ENCODE measurements at regions not wholly inside any gene's neighbourhood (a gene's known extent, or its start where the extent isn't known, plus 50 kb on each side); places are given as distances from the start of the nearest gene placed in this dataset.
"Not testable (repeated sequence)": the region's sequence is repeated elsewhere in the genome, so short reads cannot be mapped to it uniquely, and the experiment has no call there.

GRCh38 chr18:64377446-64377845 is 228.6 kb upstream of the LINC00305 start:
- H3K4me1 Mint-ChIP-seq (ENCODE audit: low read depth, unreplicated experiment) = peaks cover 8% of the 10 kb centered on the region
- peaks cover 6% of the 10 kb centered on the region for H3K9me3 Mint-ChIP-seq (ENCODE audit: low read depth, unreplicated experiment)
- no TSS peak for BruUV-seq (replicated peaks)

GRCh38 chr18:64372850-64373249 is 224.0 kb upstream of the LINC00305 start:
- no peaks in the 10 kb centered on the region for H3K27me3 Mint-ChIP-seq (ENCODE audit: unreplicated experiment)
- BruUV-seq (replicated peaks) = no TSS peak

More at GRCh38 chr18:64377446-64377845, 228.6 kb upstream of the LINC00305 start:
- intact Hi-C loops (cut with micrococcal nuclease; ENCODE audit: unreplicated experiment) = no loop called here
- TF ChIP-seq CTCF (IDR thresholded peaks at IDR 0.05; ENCODE audit: unreplicated experiment) = no peak
- H3K36me3 Mint-ChIP-seq (ENCODE audit: insufficient read depth, unreplicated experiment) = no peaks in the 10 kb centered on the region
- H3K27ac Mint-ChIP-seq (ENCODE audit: unreplicated experiment) = no peak overlapping the region
- H3K4me3 Mint-ChIP-seq (ENCODE audit: low read depth, unreplicated experiment) = no peak overlapping the region
- CTCF ChIA-PET = no interaction called here
- no peak for DNase-seq
- H3K27me3 Mint-ChIP-seq (ENCODE audit: unreplicated experiment) = no peaks in the 10 kb centered on the region

GRCh38 chr18:64369830-64370440 is 221.0 kb upstream of the LINC00305 start:
- H3K4me1 Mint-ChIP-seq (ENCODE audit: low read depth, unreplicated experiment); H3K27me3 Mint-ChIP-seq (ENCODE audit: unreplicated experiment); H3K4me3 Mint-ChIP-seq (ENCODE audit: low read depth, unreplicated experiment); H3K27ac Mint-ChIP-seq (ENCODE audit: unreplicated experiment); H3K36me3 Mint-ChIP-seq (ENCODE audit: insufficient read depth, unreplicated experiment); BruUV-seq (replicated peaks); intact Hi-C loops (cut with micrococcal nuclease; ENCODE audit: unreplicated experiment); H3K9me3 Mint-ChIP-seq (ENCODE audit: low read depth, unreplicated experiment); DNase-seq; CTCF ChIA-PET: not testable (repeated sequence)

More at GRCh38 chr18:64372850-64373249, 224.0 kb upstream of the LINC00305 start:
- H3K4me1 Mint-ChIP-seq (ENCODE audit: low read depth, unreplicated experiment) = peaks cover under 1% of the 10 kb centered on the region
- intact Hi-C loops (cut with micrococcal nuclease; ENCODE audit: unreplicated experiment) = no loop called here
- H3K27ac Mint-ChIP-seq (ENCODE audit: unreplicated experiment) = no peak overlapping the region
- DNase-seq = no peak
- peaks cover 4% of the 10 kb centered on the region for H3K9me3 Mint-ChIP-seq (ENCODE audit: low read depth, unreplicated experiment)
- H3K4me3 Mint-ChIP-seq (ENCODE audit: low read depth, unreplicated experiment) = no peak overlapping the region
- TF ChIP-seq CTCF (IDR thresholded peaks at IDR 0.05; ENCODE audit: unreplicated experiment) = no peak
- CTCF ChIA-PET = no interaction called here
- no peaks in the 10 kb centered on the region for H3K36me3 Mint-ChIP-seq (ENCODE audit: insufficient read depth, unreplicated experiment)

GRCh38 chr18:64365106-64365505 is 216.2 kb upstream of the LINC00305 start:
- no peak for TF ChIP-seq CTCF (IDR thresholded peaks at IDR 0.05; ENCODE audit: unreplicated experiment)
- Mint-ChIP-seq H3K4me3 (ENCODE audit: low read depth, unreplicated experiment) (no peak overlapping the region), H3K27ac (ENCODE audit: unreplicated experiment) (no peak overlapping the region), H3K27me3 (ENCODE audit: unreplicated experiment) (no peaks in the 10 kb centered on the region), H3K4me1 (ENCODE audit: low read depth, unreplicated experiment) (no peaks in the 10 kb centered on the region), H3K9me3 (ENCODE audit: low read depth, unreplicated experiment) (peaks cover 9% of the 10 kb centered on the region), H3K36me3 (ENCODE audit: insufficient read depth, unreplicated experiment) (no peaks in the 10 kb centered on the region)
- no peak for DNase-seq
- CTCF ChIA-PET = interaction anchor here (0.7 kb wide), 2 partner anchors 12 to 177 kb away, joined by 6 to 7 read pairs; no protein-coding TSS in a partner anchor
- BruUV-seq (replicated peaks) = no TSS peak
- intact Hi-C loops (cut with micrococcal nuclease; ENCODE audit: unreplicated experiment) = no loop called here

GRCh38 chr18:64337673-64338072 is 188.8 kb upstream of the LINC00305 start:
- BruUV-seq (replicated peaks) = no TSS peak
- no peaks in the 10 kb centered on the region for H3K36me3 Mint-ChIP-seq (ENCODE audit: insufficient read depth, unreplicated experiment)
- intact Hi-C loops (cut with micrococcal nuclease; ENCODE audit: unreplicated experiment) = no loop called here
- TF ChIP-seq CTCF (IDR thresholded peaks at IDR 0.05; ENCODE audit: unreplicated experiment) = no peak
- H3K4me3 Mint-ChIP-seq (ENCODE audit: low read depth, unreplicated experiment) = no peak overlapping the region
- no peak for DNase-seq
- H3K27me3 Mint-ChIP-seq (ENCODE audit: unreplicated experiment) = no peaks in the 10 kb centered on the region
- peaks cover 7% of the 10 kb centered on the region for H3K4me1 Mint-ChIP-seq (ENCODE audit: low read depth, unreplicated experiment)
- H3K9me3 Mint-ChIP-seq (ENCODE audit: low read depth, unreplicated experiment) = peaks cover 5% of the 10 kb centered on the region
- no peak overlapping the region for H3K27ac Mint-ChIP-seq (ENCODE audit: unreplicated experiment)
- CTCF ChIA-PET = no interaction called here
